ENCODE measurements at regions not wholly inside any gene's neighbourhood (a gene's known extent, or its start where the extent isn't known, plus 50 kb on each side); places are given as distances from the start of the nearest gene placed in this dataset.

GRCh38 chr18:8959551-8960135, 142.9 kb upstream of the NDUFV2 start:
- intact Hi-C loops (cut with DNase I), result no loop called here
- no peak for DNase-seq

GRCh38 chr18:8960740-8961657, 141.5 kb upstream of the NDUFV2 start:
- intact Hi-C loops (cut with DNase I), result no loop called here
- no peak overlapping the region for H3K4me3 ChIP-seq
- no peak for DNase-seq
- no peaks in the 10 kb centered on the region for H3K36me3 ChIP-seq
- peak; percentile 50 for ATAC-seq
- no peak overlapping the region for H3K27ac ChIP-seq
- H3K27me3 ChIP-seq, result no peaks in the 10 kb centered on the region
- H3K9me3 ChIP-seq, result no peaks in the 10 kb centered on the region
- no peaks in the 10 kb centered on the region for H3K4me1 ChIP-seq
- TF ChIP-seq CTCF (IDR thresholded peaks at IDR 0.05), result no peak

More at GRCh38 chr18:8959551-8960135, 142.9 kb upstream of the NDUFV2 start:
- peak; percentile 29 for ATAC-seq
- Histone ChIP-seq H3K27me3 (no peaks in the 10 kb centered on the region), H3K4me3 (no peak overlapping the region), H3K27ac (no peak overlapping the region), H3K36me3 (no peaks in the 10 kb centered on the region), H3K9me3 (no peaks in the 10 kb centered on the region), H3K4me1 (no peaks in the 10 kb centered on the region)
- no peak for TF ChIP-seq CTCF (IDR thresholded peaks at IDR 0.05)

- intact Hi-C loops (cut with DNase I), result no loop called here
- H3K27ac ChIP-seq, result no peak overlapping the region
- no peak for TF ChIP-seq CTCF (IDR thresholded peaks at IDR 0.05)
- no peak overlapping the region for H3K4me3 ChIP-seq
- DNase-seq, result no peak
- no peaks in the 10 kb centered on the region for H3K36me3 ChIP-seq
- ATAC-seq, result no peak
- no peaks in the 10 kb centered on the region for H3K27me3 ChIP-seq
- H3K4me1 ChIP-seq, result no peaks in the 10 kb centered on the region
- H3K9me3 ChIP-seq, result no peaks in the 10 kb centered on the region
These were observed 140.2 kb upstream of the NDUFV2 start for GRCh38 chr18:8962192-8962779.

- peak; percentile 45 for ATAC-seq
- no peaks in the 10 kb centered on the region for H3K36me3 ChIP-seq
- H3K4me3 ChIP-seq, result no peak overlapping the region
- no peaks in the 10 kb centered on the region for H3K9me3 ChIP-seq
- intact Hi-C loops (cut with DNase I), result no loop called here
- no peak for TF ChIP-seq CTCF (IDR thresholded peaks at IDR 0.05)
- H3K27me3 ChIP-seq, result no peaks in the 10 kb centered on the region
- no peak for DNase-seq
- H3K4me1 ChIP-seq, result no peaks in the 10 kb centered on the region
- no peak overlapping the region for H3K27ac ChIP-seq
These were observed 139.5 kb upstream of the NDUFV2 start for GRCh38 chr18:8962855-8963635.

GRCh38 chr18:8963876-8964275, 138.6 kb upstream of the NDUFV2 start:
- H3K27ac ChIP-seq, result no peak overlapping the region
- ATAC-seq (no peak), DNase-seq (no peak)
- no peak overlapping the region for H3K4me3 ChIP-seq
- no peaks in the 10 kb centered on the region for H3K27me3 ChIP-seq
- no peak for TF ChIP-seq CTCF (IDR thresholded peaks at IDR 0.05)
- intact Hi-C loops (cut with DNase I), result no loop called here
- H3K36me3 ChIP-seq, result no peaks in the 10 kb centered on the region
- H3K4me1 ChIP-seq, result no peaks in the 10 kb centered on the region
- H3K9me3 ChIP-seq, result no peaks in the 10 kb centered on the region

All from upper lobe of right lung (tissue), 1 donor.